Epithelial cell of proximal tubule (primary cell): ENCODE measurements at regions not wholly inside any gene's neighbourhood (a gene's known extent, or its start where the extent isn't known, plus 50 kb on each side); places are given as distances from the start of the nearest gene placed in this dataset.
A peak's percentile ranks its signal among the peaks of the same experiment; 100 is the strongest.

Experiments
- DNase-seq: peaks from one replicate; pipeline ENCODE4 v3.0.0-alpha.2; 2011; ENCODE audit warnings: low read depth
- H3K4me3 ChIP-seq: 2 replicates; pipeline ENCODE4 v1.5.1; 2011; ENCODE audit warnings: low read depth, mild to moderate bottlenecking, low read length
- CTCF ChIP-seq: conservative IDR thresholded peaks from 2 replicates; pipeline ENCODE4 v1.5.1; 2012; ENCODE audit warnings: low read depth, mild to moderate bottlenecking, low read length

- TF ChIP-seq CTCF, result no peak
- DNase-seq, result no peak
- H3K4me3 ChIP-seq, result no peak overlapping the region
Observed at GRCh38 chr5:163281512-163281911, 155.9 kb upstream of the CCNG1 start.

DNA sequence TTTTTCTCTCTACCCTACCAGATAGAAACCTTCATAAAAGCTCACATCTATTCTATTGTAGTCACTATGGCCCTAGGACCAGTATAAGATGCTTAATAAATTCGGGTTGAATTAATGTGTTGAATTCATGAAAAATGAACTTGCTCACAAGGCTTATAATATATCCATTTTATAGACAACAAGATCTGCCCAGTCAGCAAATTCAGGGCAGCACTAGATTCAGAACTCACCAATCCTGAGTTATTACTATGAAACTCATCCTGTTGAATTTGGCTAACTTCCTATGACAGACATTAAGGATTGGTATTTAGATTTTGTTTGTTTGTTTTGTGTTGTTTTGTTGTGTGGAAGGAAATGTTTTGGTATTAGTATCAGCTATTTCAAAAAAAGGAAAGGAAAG, 143.6 kb upstream of the CCNG1 start:
- no peak for TF ChIP-seq CTCF
- no peak for DNase-seq
- no peak overlapping the region for H3K4me3 ChIP-seq

DNA sequence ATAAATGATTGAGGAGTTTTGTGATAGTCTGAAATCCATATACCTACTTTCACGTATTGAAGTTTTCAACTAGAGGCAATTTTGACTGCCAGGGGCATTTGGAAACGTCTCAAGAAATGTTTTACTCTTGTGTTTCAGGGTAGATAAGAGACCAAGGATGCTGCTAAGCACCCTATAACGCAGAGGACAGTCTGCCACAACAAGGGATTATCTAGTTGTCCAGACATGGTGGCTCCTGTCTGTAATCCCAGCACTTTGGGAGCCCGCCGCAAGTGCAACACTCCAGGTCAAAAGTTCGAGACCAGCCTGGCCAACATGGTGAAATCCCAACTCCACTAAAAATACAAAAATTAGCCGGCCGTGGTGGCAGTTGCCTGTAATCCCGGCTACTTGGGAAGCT, 133.7 kb upstream of the CCNG1 start:
- TF ChIP-seq CTCF, result no peak
- no peak for DNase-seq
- H3K4me3 ChIP-seq, result no peak overlapping the region

- no peak for DNase-seq
- TF ChIP-seq CTCF, result no peak
Observed at GRCh38 chr5:163305655-163306054, 131.7 kb upstream of the CCNG1 start.

DNA sequence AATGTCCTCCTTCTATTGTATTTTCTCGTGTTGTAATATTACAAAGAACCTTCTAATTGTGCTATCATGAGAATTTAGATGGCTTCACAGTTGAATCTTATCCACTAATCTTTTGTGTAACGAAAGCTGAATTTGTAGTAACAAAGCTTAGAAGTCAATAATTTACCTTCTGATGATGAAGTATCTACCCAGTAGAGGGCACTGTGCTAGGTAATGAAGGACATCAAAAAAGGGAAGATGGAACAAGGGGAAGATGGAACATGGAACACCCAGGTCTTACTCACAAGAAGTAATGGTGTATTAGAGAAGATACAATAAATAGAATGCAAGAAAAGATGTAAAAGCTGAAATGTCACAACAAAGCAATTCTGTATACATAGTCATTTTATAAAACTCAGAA, 131.0 kb upstream of the CCNG1 start:
- peak; percentile 68 for TF ChIP-seq CTCF
- peak; percentile 16 for DNase-seq
- H3K4me3 ChIP-seq, result no peak overlapping the region

More at GRCh38 chr5:163305655-163306054, 131.7 kb upstream of the CCNG1 start:
- H3K4me3 ChIP-seq, result no peak overlapping the region

- no peak for DNase-seq
Observed at GRCh38 chr5:163309914-163310313, 127.5 kb upstream of the CCNG1 start.

More at GRCh38 chr5:163309914-163310313, 127.5 kb upstream of the CCNG1 start:
- no peak for TF ChIP-seq CTCF
- H3K4me3 ChIP-seq, result no peak overlapping the region
